Muscle of back (tissue), 3 donors: ENCODE measurements at regions not wholly inside any gene's neighbourhood (a gene's known extent, or its start where the extent isn't known, plus 50 kb on each side); places are given as distances from the start of the nearest gene placed in this dataset.

ENCODE experiments used
- DNase-seq, 3 donors: peaks; one replicate each; pipeline versions ENCODE4 v3.0.0 to v3.0.0-alpha.2; 2013

GRCh38 chr22:48646216-48646925 is 1181.3 kb downstream of the BRD1 start:
- no peak for DNase-seq

GRCh38 chr22:48645766-48646165 is 1181.9 kb downstream of the BRD1 start:
- no peak for DNase-seq

- no peak for DNase-seq
Measured at GRCh38 chr22:48644997-48645396, 1182.7 kb downstream of the BRD1 start.

DNA sequence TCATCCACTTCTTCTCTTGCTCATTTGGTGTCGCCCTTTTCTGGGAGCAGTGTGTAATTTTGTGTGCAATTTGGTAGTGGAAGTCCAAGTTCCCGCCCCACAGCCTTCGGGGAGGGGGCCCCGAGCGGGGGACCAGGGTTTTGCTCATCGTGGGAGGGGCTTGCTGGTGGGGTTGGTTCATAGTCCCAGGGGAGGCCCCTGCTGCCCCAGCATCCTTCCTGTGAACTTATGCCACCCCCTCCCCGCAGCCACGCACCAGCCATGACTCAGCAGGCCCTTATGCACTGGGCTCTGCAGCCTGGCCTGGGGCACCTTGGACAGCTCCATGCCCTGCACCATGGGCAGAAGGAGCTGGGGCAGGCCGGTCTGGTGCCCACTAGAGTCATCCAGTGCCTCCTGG is 1183.6 kb downstream of the BRD1 start:
- peak in 1 of 3 donors; percentile 33 for DNase-seq

GRCh38 chr22:48643066-48643731 is 1184.5 kb downstream of the BRD1 start:
- DNase-seq: no peak

DNA sequence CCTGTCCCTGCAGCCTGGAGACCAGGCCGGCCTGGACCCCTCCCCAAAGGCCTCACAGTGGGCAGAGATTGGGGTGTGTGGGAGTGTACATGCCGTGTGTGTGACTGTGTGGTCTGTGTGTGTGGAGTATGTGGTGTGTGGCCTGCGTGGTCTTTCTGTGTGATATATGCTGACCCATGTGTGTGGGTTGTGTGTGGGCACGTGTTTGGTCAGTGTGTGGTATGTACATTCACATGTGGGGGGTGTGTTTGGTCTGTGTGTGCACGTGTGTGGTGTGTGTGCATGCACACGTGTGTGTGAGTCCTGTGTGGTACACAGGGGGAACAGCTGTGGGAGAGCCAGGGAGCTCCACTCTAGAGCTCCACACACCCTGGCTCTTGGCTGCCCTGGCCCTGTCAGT is 1185.1 kb downstream of the BRD1 start:
- no peak for DNase-seq

GRCh38 chr22:48641906-48642475 is 1185.7 kb downstream of the BRD1 start:
- DNase-seq: no peak

- peak in 2 of 3 donors; percentile 44 to 74 for DNase-seq
Measured at GRCh38 chr22:48640890-48641841, 1186.5 kb downstream of the BRD1 start.

DNA sequence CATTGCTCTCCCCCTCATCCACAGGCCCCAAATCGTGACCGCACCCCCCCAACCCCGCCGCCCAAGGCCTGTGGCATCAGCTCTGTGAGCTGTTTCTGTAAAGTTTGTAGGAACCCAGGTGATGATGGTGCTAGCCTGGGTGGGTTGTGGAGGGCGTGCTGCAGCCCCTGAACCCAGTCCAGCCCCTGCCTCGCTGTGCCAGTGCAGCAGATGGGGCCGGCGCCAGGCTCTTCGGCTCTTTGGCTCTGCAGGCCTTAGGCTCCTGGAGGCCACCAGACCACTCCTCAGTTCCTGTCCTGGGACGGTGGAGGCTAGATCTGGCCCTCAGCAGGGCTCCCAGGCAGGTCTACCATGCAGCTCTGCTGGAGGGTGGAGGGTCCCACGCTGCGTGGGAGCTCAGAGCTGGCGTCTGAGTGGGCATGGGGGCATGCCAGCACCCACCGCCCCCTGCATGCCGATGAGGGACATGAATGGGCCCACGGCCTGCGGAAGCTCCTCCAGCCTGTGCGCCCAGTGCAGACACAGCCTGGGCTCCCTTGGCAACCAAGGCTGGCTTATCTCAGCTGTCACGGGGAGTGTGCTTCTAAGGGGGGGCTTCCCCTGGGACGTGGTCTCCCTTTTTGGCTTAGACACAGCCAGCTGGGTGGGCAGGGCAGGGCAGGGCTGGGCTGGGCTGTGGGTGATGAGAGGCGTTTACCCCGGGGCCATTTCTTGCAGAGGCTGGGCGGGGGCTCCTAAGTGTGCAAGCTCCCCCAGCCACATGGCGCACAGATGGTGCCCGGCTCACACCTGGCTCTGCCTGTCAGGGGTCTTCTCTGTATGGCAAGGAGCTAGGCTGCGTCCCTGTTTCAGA is 1187.6 kb downstream of the BRD1 start:
- DNase-seq: peak; percentile 32 to 60 (median 51)

DNA sequence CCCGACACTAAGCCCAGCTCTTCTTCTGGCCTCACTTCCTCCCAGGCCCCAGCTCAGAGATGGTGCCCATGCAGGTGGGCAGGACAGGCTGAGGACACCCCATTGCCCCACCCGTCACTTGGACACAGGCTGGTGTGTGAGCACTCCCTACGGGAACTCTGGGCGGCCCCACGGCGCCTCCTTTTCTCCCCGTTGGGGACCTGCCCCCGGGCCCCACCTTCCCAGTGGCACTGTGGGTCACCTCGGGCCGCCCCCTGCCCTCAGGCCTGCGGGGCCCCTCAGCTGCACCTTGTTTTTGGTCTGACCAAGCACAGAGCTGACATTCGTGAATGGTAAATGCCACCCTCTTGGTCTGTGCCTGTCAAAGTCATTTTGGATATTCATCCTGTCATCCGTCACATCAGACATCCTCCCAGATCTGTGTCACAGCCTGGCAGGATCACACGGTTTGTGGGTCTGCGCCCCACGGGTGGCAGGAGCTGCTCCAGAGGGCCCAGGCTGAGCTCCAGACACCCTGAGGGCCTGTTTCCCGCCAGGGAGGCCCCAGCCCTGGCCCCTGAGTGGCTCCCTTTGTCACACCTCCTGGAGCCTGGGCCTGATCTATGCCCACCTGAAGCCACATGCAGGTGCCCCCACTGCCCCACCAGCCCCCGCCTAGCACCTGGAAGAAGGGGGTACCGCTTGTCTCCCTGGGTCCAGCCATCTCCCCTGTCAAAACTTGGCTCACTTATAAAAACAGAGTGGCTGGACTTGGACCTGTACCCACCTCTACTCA is 1188.5 kb downstream of the BRD1 start:
- DNase-seq: no peak

DNA sequence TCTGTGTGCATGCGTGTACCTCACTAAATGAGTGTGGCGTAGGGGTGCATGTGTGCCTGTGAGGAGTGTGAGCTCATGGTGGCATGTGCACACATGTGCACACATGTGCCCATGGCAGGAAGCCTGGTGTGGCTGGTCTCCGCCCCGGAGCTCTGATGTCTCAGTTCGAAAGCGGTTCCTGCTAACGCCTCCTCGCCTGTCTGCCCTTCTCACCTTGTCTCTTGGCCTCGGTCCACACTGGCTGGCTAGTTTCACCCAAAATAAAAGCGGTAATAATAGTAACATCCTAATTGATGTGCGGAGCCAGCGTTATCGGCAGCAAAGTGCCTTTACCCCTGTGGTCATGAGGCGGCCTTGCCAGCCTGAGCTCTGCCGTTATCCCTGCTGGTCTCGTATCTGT is 1190.4 kb downstream of the BRD1 start:
- DNase-seq: no peak

DNA sequence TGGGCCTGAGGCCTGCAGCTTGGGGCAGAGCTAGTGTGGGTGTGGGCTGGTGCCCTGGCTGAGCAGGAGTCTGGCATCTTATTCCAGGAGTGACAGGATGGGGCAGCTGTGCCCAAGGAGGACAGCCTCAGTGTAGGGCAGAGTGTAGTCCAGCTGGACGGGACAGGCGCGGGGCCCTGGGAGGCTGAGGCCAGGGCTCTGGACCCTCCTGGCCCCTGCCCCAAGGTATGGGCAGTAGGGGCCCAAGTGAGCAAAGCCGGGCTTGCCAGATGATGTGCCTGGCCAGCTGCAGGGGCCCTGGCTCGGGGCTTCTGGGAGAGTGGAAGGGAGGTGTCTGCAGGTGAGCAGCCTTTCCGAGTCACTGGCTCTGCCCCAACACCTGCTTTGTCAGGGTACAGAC is 1190.9 kb downstream of the BRD1 start:
- no peak for DNase-seq

GRCh38 chr22:48635816-48636215 is 1191.9 kb downstream of the BRD1 start:
- no peak for DNase-seq

GRCh38 chr22:48635031-48635430 is 1192.6 kb downstream of the BRD1 start:
- no peak for DNase-seq

- DNase-seq: no peak
Measured at GRCh38 chr22:48633996-48634836, 1193.5 kb downstream of the BRD1 start.

DNA sequence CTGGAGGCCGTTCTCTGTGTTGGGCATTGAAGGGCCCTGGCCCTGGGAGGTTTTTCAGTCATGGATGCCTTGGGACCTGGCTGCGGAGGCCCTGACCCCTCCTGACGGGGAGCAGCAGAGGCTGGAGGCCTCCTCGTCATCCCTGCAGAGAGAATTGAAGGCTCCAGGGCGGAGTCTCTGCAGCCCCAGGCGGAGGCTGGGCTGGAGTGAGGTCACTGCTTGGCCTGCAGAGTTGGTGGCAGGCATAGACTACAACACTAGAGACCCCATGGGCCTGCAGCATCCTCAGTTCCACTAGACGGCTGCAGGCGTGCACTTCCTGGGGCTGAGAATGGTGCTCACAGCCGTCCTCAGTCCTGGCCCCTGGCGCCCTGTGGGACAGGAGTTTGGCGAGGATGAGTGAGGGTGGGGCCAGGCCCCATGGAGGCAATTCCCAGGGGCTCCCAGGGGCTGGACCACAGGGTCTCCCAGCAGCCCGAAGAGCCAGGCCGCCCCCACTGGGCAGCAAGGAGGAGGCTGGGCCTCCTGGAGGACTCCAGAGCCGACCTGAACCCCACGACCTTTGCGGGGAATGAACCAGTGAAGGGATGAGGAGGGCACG is 1194.9 kb downstream of the BRD1 start:
- DNase-seq: peak in 2 of 3 donors; percentile 42 to 44

DNA sequence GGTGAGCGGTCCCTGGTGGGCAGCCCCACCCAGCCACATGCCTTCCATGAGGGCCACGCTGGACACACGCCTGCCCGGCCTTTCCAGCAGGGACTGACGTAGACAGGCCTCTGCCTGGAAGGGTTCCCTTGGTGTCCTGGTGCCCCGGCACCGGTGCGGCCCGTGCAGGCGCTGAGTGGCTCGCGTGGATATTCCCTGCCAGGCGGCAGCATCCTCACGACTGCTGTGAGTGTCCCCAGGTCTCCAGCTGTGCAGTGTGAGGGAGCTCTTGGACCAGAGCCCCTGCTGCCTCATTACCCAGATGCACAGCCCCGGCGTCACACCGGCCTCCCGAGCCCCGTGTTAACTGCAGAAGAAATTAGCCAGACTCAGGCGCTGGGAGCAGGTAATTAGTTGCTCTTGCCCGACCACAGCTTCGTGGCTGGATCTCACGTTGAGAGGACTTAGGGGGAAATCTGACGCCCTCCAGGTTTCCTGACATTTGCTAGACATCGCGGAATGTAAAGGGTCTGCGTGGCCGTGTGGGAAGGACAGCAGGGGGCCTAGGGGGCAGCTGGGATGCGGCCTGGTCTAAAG is 1196.3 kb downstream of the BRD1 start:
- no peak for DNase-seq

GRCh38 chr22:48630848-48631247 is 1196.8 kb downstream of the BRD1 start:
- no peak for DNase-seq

DNA sequence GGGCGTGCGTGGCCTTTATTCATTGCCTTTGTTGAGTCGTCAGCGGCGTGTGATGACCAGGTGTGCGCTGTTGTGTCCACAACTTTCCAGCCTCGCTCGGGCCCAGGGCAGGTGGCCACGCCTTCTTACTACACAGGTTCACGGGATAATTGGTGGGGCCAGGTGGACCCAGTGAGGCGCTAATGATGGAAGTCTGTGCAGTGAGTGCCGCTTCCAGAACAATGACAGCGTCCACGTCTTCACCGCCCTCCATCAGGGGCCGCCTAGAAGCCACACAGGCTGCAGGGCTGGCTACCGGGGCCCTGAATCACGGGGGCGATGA is 1197.3 kb downstream of the BRD1 start:
- no peak for DNase-seq
